HG02840 (cell line): ENCODE measurements at regions not wholly inside any gene's neighbourhood (a gene's known extent, or its start where the extent isn't known, plus 50 kb on each side); places are given as distances from the start of the nearest gene placed in this dataset.
"Not testable (repeated sequence)": the region's sequence is repeated elsewhere in the genome, so short reads cannot be mapped to it uniquely, and the experiment has no call there.

ENCODE experiments used
- ATAC-seq: cut with Tn5 transposase; IDR thresholded peaks from one replicate; pipeline ENCODE4 v1.9.1; 2021; ENCODE audit warnings: mild to moderate bottlenecking, moderate library complexity, moderate number of reproducible peaks; ENCODE audit not compliant: unreplicated experiment, low FRiP score

DNA sequence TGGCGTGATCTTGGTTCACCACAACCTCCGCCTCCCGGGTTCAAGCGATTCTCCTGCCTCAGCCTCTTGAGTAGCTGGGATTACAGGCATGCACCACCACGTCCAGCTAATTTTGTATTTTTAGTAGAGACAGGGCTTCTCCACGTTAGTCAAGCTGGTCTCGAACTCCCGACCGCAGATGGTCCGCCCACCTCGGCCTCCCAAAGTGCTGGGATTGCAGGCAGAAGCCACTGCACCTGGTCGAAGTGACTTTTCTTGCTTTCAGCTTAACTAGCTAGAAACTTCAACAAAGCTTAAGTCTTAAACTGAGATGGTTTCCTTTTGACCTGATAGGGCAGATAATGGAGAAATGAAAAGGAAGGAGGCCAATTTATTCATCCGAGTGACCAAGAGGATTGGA, 130.5 kb downstream of the FAM161A start:
- ATAC-seq: not testable (repeated sequence)

DNA sequence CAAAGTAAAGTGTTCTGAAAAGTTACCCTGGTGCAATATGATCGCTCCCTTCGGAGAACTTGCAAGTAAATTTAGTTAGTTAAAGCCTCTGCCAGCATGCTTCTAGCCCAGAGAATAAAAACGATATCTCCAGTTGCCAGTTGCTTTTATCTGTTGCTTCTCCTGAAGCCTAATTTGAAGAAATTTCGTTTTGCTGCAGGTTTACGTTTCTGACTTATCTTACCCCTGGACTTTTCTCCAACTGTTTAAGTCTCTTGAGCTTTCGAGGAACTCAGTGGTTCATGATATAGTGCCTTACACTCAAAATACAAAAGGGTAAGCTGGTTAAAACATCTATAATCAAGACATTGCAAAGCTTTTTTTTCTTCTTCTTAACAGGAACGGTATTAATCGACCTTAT, 131.1 kb downstream of the FAM161A start:
- ATAC-seq: no peak

DNA sequence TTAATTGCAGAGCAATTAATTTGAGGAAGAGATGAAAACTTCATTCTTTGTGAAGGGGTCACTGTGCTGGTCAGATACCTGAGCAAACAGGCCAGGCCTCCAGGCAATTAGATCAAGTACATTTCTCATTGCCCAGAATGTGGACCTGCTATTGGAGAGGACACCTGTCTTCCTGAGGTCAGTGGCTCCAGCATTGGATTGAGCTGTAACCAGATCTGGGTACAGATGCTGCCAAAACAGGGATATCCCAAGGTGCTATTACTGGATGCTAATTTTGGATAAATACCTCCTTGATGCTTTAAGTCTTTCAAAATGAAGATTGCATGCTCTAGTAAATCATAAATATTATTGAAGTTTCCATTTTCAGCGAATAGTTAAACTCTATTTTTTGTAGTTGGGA, 131.5 kb downstream of the FAM161A start:
- ATAC-seq: no peak

DNA sequence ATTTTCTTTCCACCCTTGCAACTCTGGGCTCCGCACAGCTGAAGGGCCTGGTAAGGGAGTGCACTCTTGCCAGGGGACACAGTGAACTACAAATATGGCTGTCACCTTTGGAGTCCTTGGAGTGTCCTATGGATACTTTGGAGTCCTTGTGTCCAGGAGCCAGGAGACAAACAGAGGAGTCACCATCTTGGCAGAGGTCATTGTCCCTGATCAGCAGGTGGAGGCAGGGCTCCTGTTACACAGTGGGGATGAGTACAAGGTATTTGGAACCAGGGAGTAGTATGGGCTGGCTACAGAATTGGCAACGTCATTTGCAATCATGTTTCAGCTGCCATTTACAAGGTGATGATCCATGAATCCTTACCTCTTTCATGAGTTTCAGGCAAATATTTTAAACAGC, 132.5 kb downstream of the FAM161A start:
- no peak for ATAC-seq

DNA sequence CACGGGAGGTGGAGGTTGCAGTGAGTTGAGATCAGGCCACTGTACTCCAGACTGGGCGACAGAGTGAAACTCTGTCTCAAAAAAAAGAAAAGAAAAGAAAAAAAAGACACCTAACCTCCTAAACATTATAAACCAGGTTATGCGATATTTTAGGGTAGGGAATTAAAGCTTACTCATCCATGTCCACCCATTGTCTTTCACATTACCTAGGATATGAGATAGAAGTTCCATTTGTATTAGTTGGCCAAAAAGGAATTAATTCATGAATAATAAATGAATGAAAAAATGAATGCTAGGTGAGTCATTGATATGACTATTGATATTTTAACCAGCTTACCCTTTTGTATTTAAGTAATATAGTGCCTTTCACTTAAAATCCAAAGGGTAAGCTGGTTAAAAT, 132.9 kb downstream of the FAM161A start:
- ATAC-seq: no peak

DNA sequence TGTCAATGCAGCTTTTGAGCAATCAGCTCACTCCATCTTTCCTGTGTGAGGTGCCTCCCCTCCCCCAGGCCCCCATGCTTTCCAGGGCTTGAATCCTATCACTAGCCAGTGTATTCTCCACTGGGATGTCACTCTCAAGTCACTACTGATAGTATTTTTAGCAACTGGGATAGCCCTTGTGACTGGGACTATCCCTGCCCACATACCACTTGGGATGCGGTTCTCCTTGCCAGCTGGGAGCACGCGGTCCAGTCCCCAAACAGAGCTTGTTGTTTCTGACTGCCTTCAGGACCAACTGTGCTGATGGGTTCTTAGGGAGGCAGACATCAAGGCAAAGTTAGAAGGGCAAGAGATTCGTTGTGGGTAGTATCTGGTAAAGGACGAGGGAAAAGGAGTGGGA, 134.9 kb downstream of the FAM161A start:
- no peak for ATAC-seq

DNA sequence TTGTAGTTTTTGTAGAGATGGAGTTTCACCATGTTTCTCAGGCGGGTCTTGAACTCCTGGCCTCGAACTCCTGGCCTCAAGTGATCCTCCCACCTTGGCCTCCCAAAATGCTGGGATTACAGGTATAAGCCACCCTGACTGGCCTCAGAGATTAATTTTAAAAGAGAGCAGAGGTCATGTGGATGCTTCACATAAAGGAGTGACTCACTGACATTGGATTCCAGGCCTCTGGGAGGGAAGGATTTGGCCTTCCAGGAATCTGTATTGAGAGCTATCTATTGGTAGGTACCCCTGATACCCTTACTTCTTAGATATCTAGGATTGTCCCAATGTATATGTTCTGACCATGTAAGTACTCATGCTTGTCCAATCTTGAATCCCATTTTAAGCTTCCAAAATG, 138.4 kb downstream of the FAM161A start:
- ATAC-seq: no peak

DNA sequence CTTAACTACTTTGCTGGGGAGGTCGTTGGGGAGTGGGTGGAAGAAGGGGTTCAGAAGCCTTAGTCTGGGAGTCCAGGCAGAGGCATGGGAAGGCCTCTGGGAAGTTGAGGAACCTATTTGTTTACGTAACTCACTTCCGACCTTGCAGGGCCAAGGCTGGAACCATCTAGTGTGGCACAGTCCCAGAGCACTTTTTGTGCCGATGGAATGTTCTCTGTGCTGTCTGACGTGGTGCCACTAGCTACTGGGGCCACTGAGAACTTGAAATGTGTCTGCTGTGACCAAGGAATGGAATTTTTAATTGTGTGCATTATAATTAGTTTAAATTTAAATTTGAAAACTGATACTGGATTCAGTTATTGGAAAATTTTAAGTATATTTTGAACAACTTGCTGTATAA, 139.7 kb downstream of the FAM161A start:
- no peak for ATAC-seq

DNA sequence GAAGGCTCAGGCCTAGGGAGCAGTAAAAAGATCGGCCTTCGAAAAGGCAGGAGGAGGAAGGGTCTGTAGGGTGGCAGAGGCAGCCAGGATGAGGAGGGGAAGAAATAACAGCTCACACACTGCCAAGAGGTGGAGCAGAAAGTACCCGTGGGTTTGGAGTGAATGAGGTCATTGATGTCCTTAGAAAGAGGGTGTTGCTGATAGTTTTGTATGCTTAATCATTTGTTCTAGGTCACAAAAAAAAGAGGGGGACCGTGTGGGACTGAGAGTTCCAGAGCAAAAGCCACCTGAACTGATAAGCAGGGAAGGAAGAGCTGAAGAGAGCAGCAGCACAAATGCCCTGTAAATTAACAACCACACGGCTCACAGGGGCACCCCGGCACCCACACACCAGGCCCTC, 140.4 kb downstream of the FAM161A start:
- ATAC-seq: no peak

DNA sequence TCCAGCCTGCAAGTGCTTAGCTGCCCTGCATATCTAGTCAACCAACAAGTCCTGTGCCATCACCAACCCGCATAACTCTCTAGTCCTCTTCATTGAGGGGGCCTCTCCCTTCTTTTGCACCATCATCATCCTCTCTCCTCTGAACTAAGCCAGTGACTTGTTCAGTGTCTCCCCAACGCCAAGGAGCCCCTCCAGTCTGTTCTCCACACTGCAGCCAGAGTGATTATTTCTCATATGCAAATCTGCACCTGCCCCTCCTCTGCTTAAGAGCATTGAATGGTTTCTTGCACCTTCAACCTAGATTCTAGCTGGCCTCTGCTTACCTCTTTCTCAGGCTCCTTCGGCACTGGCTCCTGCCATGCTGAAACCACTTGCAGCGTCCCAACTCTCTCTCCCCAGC, 141.8 kb downstream of the FAM161A start:
- ATAC-seq: no peak

DNA sequence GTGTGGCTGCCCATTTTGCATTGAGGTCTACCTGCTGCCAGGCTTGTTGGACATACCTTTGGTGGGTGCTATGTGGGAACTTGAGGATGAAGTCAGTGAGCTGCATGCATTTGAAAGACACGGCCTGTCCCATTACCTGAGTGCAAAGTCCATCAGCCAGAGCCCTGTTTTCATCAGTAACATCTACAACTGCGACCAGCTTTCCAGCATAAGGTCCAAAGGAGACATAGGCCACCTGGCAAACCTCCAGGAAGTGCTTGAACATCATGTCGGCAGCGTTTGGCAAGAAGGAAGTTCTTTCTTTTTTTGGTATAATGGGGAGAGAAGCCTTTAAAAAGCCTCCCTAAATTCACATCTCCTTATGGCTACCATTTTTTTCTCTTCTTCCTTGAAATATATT, 143.1 kb downstream of the FAM161A start:
- no peak for ATAC-seq

DNA sequence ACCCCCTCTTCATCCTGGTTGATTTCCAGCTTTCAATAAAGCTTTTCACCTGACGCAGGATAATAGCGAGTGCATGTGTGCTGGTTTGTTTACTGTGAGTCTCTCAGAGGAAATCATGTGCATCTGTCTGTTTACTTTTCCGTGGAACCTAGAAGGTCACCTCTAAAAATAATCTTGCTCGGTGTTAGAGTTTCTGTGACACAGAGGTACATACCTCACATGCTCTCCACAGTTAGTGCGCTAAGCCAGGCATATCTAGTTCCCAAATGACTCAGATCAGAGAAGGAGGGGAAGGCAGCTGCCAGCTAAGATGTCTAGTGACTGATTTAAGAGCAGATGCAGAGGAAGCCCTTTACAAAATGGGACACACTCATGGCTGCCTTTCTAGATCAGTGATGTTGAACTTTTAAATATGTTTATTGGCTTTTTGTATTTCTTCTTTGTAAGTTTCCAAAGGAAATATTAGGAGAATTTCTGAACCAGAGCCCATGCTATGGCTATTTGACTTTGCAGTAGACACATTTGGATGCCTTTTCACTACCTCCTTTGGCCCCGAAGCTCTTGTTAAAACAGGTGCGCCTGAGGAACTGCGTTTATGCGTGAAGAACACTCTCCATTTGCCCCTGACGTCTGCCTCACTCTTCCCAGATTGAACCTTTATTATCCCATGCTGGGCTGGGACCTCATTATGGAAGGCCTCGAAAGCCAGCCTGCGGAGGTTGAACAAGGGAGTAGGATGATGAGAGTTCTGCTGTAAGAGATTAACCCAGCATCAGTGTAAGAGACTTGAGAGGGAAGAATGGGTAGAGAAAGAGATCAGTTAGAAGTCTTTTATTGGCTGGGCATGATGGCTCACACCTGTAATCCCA, 145.6 kb downstream of the FAM161A start:
- ATAC-seq: peak; percentile 95

DNA sequence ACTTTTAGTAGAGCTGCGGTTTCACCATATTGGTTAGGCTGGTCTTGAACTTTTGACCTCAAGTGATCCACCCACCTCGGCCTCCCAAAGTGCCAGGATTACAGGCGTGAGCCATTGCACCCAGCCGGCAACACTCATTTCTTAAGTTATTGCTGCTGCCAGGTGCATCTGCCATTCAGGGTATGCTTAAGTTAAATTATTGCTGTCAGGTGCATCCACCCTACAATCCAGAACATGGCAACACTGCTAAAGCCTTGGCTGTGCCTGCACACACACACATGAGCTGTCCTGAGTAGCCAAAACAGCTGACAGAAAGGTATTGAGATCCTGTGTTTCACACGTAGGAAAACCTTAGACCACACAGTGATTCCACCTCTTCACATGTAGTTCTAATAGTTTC, 148.2 kb downstream of the FAM161A start:
- ATAC-seq: no peak

DNA sequence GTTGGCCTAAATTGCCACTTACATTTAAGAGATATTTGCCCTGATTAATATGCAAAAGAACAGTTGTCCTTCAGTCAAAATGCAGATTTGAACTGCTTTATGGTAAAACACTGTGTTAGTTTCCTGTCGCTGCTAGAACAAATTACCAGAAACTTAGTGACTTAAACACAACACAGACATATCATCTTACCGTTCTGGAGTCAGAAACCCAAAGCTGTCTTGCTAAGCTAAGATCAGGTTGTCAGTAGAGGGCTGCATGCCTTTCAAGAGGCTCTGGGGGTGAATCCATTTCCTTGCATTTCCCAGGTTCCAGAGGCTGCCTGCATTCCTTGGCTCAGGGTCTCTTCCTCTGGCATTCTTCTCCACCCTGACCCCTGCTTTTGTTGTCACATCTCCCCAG, 149.5 kb downstream of the FAM161A start:
- no peak for ATAC-seq

DNA sequence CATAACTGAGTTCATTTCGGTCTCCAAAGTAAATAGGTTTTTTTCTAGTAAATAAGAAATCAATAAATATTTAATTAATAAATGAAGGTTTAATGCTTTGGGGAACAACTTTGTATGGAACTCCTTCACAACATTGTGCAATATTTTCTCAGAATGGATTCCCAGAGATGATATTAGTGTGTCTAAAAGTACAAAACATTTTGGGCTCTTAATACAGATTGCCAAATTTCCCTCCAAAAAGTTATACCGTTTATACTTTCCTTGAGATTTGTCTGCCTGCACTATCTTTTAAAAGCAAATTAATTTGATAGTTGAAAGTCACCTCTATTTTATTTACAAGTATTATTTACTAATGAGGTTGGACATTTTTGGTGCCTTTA, 151.8 kb downstream of the FAM161A start:
- no peak for ATAC-seq

DNA sequence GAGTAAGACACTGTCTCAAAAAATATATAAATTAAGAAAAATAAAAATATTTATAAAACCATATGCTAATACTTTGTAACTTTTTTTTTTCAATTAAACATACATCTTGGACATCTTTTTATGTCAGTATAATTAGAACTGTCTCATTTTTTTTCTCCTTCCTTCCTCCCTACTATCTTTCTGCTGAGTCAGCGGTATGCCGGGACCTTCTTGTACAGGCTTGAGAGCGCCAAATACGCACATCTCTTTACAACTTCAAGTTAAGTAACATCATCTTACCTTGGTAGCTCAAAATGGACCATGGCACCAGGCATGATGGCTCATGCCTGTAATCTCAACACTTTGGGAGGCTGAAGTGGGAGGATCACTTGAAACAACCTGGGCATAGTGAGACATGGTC, 153.4 kb downstream of the FAM161A start:
- no peak for ATAC-seq

DNA sequence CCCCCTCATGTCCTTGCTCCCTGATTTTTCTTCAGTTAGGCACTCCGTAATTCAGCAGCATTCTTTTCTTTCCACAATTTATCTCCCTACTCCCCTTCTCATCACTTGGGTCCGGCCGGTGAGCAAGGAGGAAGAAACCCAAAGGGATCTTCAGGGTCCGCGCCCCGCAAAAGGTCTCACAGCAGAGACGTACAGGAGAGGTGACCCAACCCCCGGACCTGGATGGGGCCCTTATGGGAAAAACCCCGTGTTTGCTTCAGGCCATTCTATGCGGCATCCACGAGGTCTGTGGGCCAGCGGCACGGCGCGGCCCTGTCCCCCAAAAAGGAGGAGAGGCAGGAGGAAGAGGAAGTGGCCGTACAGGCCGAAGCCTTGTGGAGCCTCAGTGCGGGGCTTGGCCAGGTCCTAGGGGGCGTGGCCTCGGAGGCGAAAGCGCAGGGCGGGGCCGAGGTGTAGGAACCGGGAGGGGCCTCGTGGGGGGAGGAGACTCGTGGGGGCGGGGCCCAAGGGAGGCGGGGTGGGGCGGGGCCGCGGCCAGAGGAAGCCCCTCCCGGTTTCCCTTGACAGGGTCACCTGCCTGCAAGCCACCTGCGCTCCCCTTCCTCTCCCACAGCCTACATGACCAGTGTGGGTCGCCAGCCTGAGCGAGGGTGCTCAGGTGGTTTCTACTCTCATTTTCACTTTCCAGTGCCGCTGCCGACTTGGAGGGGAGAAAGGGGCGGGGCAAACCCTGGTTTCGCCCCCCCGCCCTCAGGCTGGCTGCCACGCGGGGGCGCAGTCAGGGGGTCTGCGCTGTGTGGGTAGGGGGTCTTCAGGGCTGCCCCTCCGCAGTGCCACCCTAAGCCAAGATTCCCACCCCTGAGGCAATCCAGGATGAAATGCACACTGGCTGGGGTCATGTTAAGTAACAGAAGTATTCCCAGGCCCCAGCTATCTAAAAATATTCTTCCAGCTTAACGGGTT, 156.4 kb upstream of the XPO1 start:
- ATAC-seq: peak; percentile 94

DNA sequence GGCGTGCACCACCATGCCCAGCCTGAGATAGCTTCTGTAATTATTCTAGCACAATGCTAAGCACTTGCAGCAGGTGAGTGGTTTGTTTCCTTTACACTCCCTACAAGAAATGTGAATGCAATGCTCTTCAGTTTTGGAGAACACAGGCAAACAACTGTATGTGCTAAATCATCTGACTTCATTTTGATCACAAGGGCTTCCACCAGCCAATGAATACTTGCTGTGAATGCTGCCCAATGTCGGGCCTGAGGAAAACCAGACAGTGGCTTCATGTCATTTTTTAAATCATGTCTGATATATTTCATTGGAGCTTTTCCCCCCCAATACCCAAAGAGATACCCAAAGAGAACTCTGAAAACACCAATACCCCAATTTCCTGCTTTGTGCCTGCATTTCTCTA, 155.6 kb upstream of the XPO1 start:
- ATAC-seq: no peak

DNA sequence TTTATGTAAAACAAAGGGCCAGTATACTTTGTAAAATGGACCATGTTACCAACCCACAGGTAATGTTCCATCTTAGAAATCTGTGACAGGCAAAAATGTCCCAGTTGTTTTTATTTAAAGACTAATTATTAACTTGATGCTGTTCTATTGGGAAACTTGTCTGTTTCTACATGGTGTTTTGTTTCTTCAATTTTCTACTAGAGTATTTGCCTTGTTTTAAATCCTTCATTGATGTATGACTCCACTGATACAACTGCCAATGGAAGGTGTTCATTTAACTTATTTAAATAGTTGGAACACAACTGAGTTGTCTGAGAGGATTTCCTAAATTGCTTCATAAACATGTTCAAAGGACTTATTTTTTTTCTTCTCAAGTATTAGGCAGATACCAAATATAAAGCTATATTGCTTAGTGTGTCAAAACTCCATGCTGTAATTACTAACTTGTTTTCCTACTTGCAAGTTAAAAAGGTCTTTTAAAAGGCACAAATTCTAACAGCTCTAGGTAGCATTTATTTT, 152.0 kb upstream of the XPO1 start:
- no peak for ATAC-seq

DNA sequence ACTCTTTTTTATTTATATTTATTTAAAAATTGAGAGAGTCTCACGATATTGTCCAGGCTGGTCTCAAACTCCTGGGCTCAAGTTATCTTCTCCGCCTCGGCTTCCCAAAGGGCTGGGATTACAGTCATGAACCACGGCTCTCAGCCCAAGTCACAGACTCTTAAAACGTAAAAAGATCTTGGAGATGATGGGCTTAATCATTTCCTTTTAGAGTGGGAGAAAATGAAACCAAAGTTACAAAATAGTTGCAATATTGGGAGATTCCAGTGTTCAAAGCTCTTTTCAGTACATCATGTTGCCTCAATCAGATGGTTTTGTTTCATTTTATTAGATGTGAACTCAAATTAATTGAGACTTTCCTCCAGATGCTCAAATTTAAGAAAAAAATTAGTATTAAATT, 151.4 kb upstream of the XPO1 start:
- ATAC-seq: no peak
